Thoracic aorta (tissue), 2 donors: ENCODE measurements at regions not wholly inside any gene's neighbourhood (a gene's known extent, or its start where the extent isn't known, plus 50 kb on each side); places are given as distances from the start of the nearest gene placed in this dataset.

Experiments used
- ATAC-seq: fragments of 150-250 bp; one replicate; pipeline ENCODE4 v1.8.0; 2017; ENCODE audit warnings: low read depth; ENCODE audit not compliant: insufficient number of reproducible peaks, low FRiP score
- DNase-seq: peaks from one replicate; pipeline ENCODE4 v3.0.0-alpha.2; 2020; ENCODE audit warnings: low spot score
- H3K27ac ChIP-seq, 2 donors: fragments of 200-600 bp; sonication (generic); 1 replicate in 1 of 2; 2 replicates in 1 of 2; pipeline ENCODE4 v1.5.1; 2016; ENCODE audit warnings: mild to moderate bottlenecking in 2 of 2, moderate library complexity in 2 of 2
- H3K27me3 ChIP-seq: fragments of 200-600 bp; sonication (generic); replicated peaks from 2 replicates; pipeline ENCODE4 v1.6.0; 2016; ENCODE audit warnings: mild to moderate bottlenecking; ENCODE audit not compliant: insufficient read depth
- H3K36me3 ChIP-seq: fragments of 200-600 bp; sonication (generic); one replicate; pipeline ENCODE4 v1.5.1; 2016
- H3K4me1 ChIP-seq, 2 donors: fragments of 200-600 bp; sonication (generic); 1 replicate in 1 of 2; 2 replicates in 1 of 2; pipeline versions ENCODE4 v1.5.1 to v1.6.0; 2016; ENCODE audit warnings: low read depth in 2 of 2, mild to moderate bottlenecking in 1 of 2; ENCODE audit not compliant: control insufficient read depth in 1 of 2
- H3K4me3 ChIP-seq: fragments of 200-600 bp; sonication (generic); 2 replicates; pipeline ENCODE4 v1.5.1; 2016; ENCODE audit warnings: mild to moderate bottlenecking
- H3K9me3 ChIP-seq: fragments of 200-600 bp; sonication (generic); 2 replicates; pipeline ENCODE4 v1.5.1; 2016
- TF ChIP-seq, protein P1 (sequence below): fragments of 200-600 bp; sonication (generic); IDR thresholded peaks from one replicate; pipeline ENCODE4 v1.5.1; 2019; ENCODE audit warnings: antibody characterized with exemption

- H3K36me3 ChIP-seq = no peaks in the 10 kb centered on the region
- no peak overlapping the region for H3K4me3 ChIP-seq
- H3K4me1 ChIP-seq = no peaks in the 10 kb centered on the region
- no peak for DNase-seq
- no peaks in the 10 kb centered on the region for H3K27me3 ChIP-seq
- no peak for ATAC-seq
- H3K27ac ChIP-seq = no peak overlapping the region
- no peaks in the 10 kb centered on the region for H3K9me3 ChIP-seq
- TF ChIP-seq, protein P1, sequence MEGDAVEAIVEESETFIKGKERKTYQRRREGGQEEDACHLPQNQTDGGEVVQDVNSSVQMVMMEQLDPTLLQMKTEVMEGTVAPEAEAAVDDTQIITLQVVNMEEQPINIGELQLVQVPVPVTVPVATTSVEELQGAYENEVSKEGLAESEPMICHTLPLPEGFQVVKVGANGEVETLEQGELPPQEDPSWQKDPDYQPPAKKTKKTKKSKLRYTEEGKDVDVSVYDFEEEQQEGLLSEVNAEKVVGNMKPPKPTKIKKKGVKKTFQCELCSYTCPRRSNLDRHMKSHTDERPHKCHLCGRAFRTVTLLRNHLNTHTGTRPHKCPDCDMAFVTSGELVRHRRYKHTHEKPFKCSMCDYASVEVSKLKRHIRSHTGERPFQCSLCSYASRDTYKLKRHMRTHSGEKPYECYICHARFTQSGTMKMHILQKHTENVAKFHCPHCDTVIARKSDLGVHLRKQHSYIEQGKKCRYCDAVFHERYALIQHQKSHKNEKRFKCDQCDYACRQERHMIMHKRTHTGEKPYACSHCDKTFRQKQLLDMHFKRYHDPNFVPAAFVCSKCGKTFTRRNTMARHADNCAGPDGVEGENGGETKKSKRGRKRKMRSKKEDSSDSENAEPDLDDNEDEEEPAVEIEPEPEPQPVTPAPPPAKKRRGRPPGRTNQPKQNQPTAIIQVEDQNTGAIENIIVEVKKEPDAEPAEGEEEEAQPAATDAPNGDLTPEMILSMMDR = no peak
Observed at GRCh38 chr2:155917380-155917779, 415.1 kb downstream of the NR4A2 start.

- ATAC-seq (no peak), DNase-seq (no peak)
- Histone ChIP-seq H3K4me1 (no peaks in the 10 kb centered on the region), H3K36me3 (no peaks in the 10 kb centered on the region), H3K27ac (no peak overlapping the region), H3K9me3 (no peaks in the 10 kb centered on the region), H3K4me3 (no peak overlapping the region), H3K27me3 (no peaks in the 10 kb centered on the region)
- TF ChIP-seq, protein P1 = no peak
Observed at GRCh38 chr2:155913356-155913755, 419.2 kb downstream of the NR4A2 start.

GRCh38 chr2:155908567-155908966 lies 424.0 kb downstream of the NR4A2 start:
- no peaks in the 10 kb centered on the region for H3K9me3 ChIP-seq
- H3K4me1 ChIP-seq = no peaks in the 10 kb centered on the region
- DNase-seq (no peak), ATAC-seq (no peak)
- TF ChIP-seq, protein P1 = no peak
- H3K36me3 ChIP-seq = no peaks in the 10 kb centered on the region
- H3K27ac ChIP-seq = no peak overlapping the region
- no peak overlapping the region for H3K4me3 ChIP-seq
- H3K27me3 ChIP-seq = no peaks in the 10 kb centered on the region

DNA sequence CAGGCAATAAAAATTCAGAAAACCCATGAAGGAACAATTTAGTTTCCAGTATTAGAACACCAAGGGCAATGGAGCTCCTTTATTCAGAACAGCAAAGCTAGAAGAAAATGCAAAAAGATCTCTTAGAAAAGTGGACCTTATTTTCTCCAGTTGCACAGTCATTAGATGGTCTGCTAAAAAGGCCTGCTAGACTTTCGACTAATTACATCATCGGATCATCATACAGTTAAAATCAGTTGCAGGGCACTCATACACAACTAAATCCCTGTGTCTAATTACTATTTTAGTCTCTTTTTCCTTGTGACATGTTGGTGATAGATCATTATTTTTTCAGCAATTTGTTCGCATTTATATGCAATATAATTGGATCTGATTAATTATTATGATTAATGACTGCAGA lies 425.3 kb downstream of the NR4A2 start:
- TF ChIP-seq, protein P1 = no peak
- H3K9me3 ChIP-seq = no peaks in the 10 kb centered on the region
- no peak overlapping the region for H3K27ac ChIP-seq
- H3K4me3 ChIP-seq = no peak overlapping the region
- no peaks in the 10 kb centered on the region for H3K27me3 ChIP-seq
- H3K4me1 ChIP-seq = no peaks in the 10 kb centered on the region
- no peak for ATAC-seq
- no peak for DNase-seq
- no peaks in the 10 kb centered on the region for H3K36me3 ChIP-seq

DNA sequence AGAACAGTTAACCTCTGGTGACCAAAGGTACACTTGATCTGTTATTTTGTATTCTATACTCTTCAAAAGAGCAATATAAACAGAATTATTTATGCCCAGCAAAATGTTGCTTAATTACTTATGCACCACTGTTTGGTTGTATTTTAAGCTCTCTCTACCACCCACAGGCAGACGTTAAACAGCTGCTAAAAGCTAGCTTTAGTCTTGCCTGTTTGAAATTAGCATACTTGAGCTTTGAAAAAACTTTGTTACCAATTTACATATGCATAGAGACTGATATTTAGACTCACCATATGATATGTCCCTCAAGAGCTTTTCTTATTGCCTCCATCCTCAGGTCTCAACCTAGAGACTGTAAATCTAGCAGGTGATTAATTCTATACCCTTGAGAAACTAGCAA lies 426.9 kb downstream of the NR4A2 start:
- no peak for ATAC-seq
- H3K4me3 ChIP-seq = no peak overlapping the region

More for the DNA sequence above, 426.9 kb downstream of the NR4A2 start:
- Histone ChIP-seq H3K36me3 (no peaks in the 10 kb centered on the region), H3K27me3 (no peaks in the 10 kb centered on the region), H3K27ac (no peak overlapping the region), H3K9me3 (no peaks in the 10 kb centered on the region), H3K4me1 (no peaks in the 10 kb centered on the region)
- DNase-seq = no peak
- TF ChIP-seq, protein P1 = no peak
